GM23338 (cell line): ENCODE measurements at regions not wholly inside any gene's neighbourhood (a gene's known extent, or its start where the extent isn't known, plus 50 kb on each side); places are given as distances from the start of the nearest gene placed in this dataset.
A peak's percentile ranks its signal among the peaks of the same experiment; 100 is the strongest.

Source experiments
- ATAC-seq: fragments of 200-7000 bp; cut with Tn5 transposase; 3 replicates; pipeline ENCODE4 v1.9.1; 2020
- DNase-seq: peaks from one replicate; pipeline ENCODE4 v3.0.0-alpha.2; 2015; ENCODE audit warnings: low spot score
- H2AFZ ChIP-seq: fragments of 200-600 bp; sonication (generic); 2 replicates; pipeline ENCODE4 v1.8.0; 2016; ENCODE audit warnings: antibody characterized with exemption, mild to moderate bottlenecking, moderate library complexity
- H3F3A ChIP-seq: fragments of 200-600 bp; sonication (generic); replicated peaks from 2 replicates; pipeline ENCODE4 v1.8.0; 2017; ENCODE audit warnings: antibody characterized with exemption, mixed run types, low read depth
- H3K27ac ChIP-seq: fragments of 200-600 bp; sonication (generic); 2 replicates; pipeline ENCODE4 v1.6.1; 2016; ENCODE audit warnings: low read depth
- H3K27me3 ChIP-seq: fragments of 200-600 bp; sonication (generic); 2 replicates; pipeline ENCODE4 v1.8.0; 2016; ENCODE audit warnings: mild to moderate bottlenecking, mixed run types, moderate library complexity; ENCODE audit not compliant: insufficient read depth
- H3K36me3 ChIP-seq: fragments of 200-600 bp; sonication (generic); 2 replicates; pipeline ENCODE4 v1.8.0; 2016; ENCODE audit warnings: mild to moderate bottlenecking; ENCODE audit not compliant: insufficient read depth
- H3K4me1 ChIP-seq: fragments of 200-600 bp; sonication (generic); 2 replicates; pipeline ENCODE4 v1.8.0; 2016; ENCODE audit warnings: mild to moderate bottlenecking, moderate library complexity; ENCODE audit not compliant: insufficient read depth
- H3K4me2 ChIP-seq: fragments of 200-600 bp; sonication (generic); 2 replicates; pipeline ENCODE4 v1.7.1; 2017; ENCODE audit warnings: mixed run types
- H3K4me3 ChIP-seq: fragments of 200-600 bp; sonication (generic); 2 replicates; pipeline ENCODE4 v1.6.1; 2016; ENCODE audit warnings: mixed run types
- H3K79me2 ChIP-seq: fragments of 200-600 bp; sonication (generic); replicated peaks from 2 replicates; pipeline ENCODE4 v1.8.0; 2017; ENCODE audit warnings: mild to moderate bottlenecking; ENCODE audit not compliant: insufficient read depth
- H3K9me2 ChIP-seq: fragments of 200-600 bp; sonication (generic); 2 replicates; pipeline ENCODE4 v1.8.0; 2017; ENCODE audit not compliant: insufficient read depth
- H4K20me1 ChIP-seq: fragments of 200-600 bp; sonication (generic); replicated peaks from 2 replicates; pipeline ENCODE4 v1.8.0; 2017; ENCODE audit warnings: mild to moderate bottlenecking; ENCODE audit not compliant: insufficient read depth
- H3K27ac Mint-ChIP-seq: 2 replicates; pipeline ENCODE4 v1.8.0; 2020; ENCODE audit warnings: inconsistent platforms, mild to moderate bottlenecking, moderate library complexity, mixed read lengths
- H3K27me3 Mint-ChIP-seq: 3 replicates; pipeline ENCODE4 v1.8.0; 2022; ENCODE audit warnings: low read depth, mild to moderate bottlenecking, moderate library complexity, mixed read lengths, inconsistent platforms; ENCODE audit not compliant: insufficient read depth, poor library complexity
- H3K36me3 Mint-ChIP-seq: 3 replicates; pipeline ENCODE4 v1.8.0; 2021; ENCODE audit warnings: low read depth, mild to moderate bottlenecking, inconsistent platforms, moderate library complexity, mixed read lengths
- H3K4me1 Mint-ChIP-seq: 3 replicates; pipeline ENCODE4 v1.8.0; 2020; ENCODE audit warnings: mild to moderate bottlenecking, inconsistent platforms, mixed read lengths
- H3K4me3 Mint-ChIP-seq: 3 replicates; pipeline ENCODE4 v1.8.0; 2021; ENCODE audit warnings: moderate library complexity, mild to moderate bottlenecking, inconsistent platforms, mixed read lengths
- H3K9me3 Mint-ChIP-seq: 3 replicates; pipeline ENCODE4 v1.8.0; 2020; ENCODE audit warnings: moderate library complexity, mild to moderate bottlenecking, inconsistent platforms, mixed read lengths
- CREB1 ChIP-seq: fragments of 250-450 bp; sonication (Bioruptor Pico); IDR thresholded peaks from 2 replicates; pipeline ENCODE4 v1.5.0; 2020; ENCODE audit warnings: low read depth, mild to moderate bottlenecking, moderate library complexity
- EZH2 ChIP-seq: fragments of 200-600 bp; sonication (generic); IDR thresholded peaks from one replicate; pipeline ENCODE4 v1.8.0; 2017; ENCODE audit warnings: antibody characterized with exemption, mild to moderate bottlenecking, low read depth; ENCODE audit not compliant: unreplicated experiment
- EZH2phosphoT487 ChIP-seq: fragments of 200-600 bp; sonication (generic); IDR thresholded peaks from one replicate; pipeline ENCODE4 v1.8.1; 2018; ENCODE audit warnings: antibody characterized with exemption; ENCODE audit not compliant: unreplicated experiment
- POLR2AphosphoS5 ChIP-seq: IDR thresholded peaks from 2 replicates; pipeline ENCODE4 v1.6.1; 2016; ENCODE audit warnings: antibody characterized with exemption, low read depth
- ZNF114 ChIP-seq: fragments of 250-450 bp; sonication (Bioruptor Pico); IDR thresholded peaks from 2 replicates; pipeline ENCODE4 v1.5.0; 2020; ENCODE audit warnings: mild to moderate bottlenecking, moderate library complexity
- TF ChIP-seq, protein P1 (sequence below): fragments of 250-450 bp; sonication (Bioruptor Pico); IDR thresholded peaks from 2 replicates; pipeline ENCODE4 v1.5.0; 2020; ENCODE audit warnings: mild to moderate bottlenecking, moderate library complexity
- TF ChIP-seq, protein P2 (sequence below): IDR thresholded peaks from one replicate; pipeline ENCODE4 v1.6.1; 2018; ENCODE audit warnings: antibody characterized with exemption; ENCODE audit not compliant: unreplicated experiment
- TF ChIP-seq, protein P3 (sequence below), 2 experiments: fragments of 200-600 bp in 1 of 2; sonication (generic) in 1 of 2; conservative IDR thresholded peaks; 2 replicates each; pipeline versions ENCODE4 v1.5.1 to v1.6.1; 2016 to 2017; ENCODE audit warnings: antibody characterized with exemption in 2 of 2, low read depth in 2 of 2, mild to moderate bottlenecking in 2 of 2, moderate library complexity in 1 of 2
- TF ChIP-seq, protein P4 (sequence below): IDR thresholded peaks from 2 replicates; pipeline ENCODE4 v1.6.1; 2016; ENCODE audit warnings: antibody characterized with exemption

DNA sequence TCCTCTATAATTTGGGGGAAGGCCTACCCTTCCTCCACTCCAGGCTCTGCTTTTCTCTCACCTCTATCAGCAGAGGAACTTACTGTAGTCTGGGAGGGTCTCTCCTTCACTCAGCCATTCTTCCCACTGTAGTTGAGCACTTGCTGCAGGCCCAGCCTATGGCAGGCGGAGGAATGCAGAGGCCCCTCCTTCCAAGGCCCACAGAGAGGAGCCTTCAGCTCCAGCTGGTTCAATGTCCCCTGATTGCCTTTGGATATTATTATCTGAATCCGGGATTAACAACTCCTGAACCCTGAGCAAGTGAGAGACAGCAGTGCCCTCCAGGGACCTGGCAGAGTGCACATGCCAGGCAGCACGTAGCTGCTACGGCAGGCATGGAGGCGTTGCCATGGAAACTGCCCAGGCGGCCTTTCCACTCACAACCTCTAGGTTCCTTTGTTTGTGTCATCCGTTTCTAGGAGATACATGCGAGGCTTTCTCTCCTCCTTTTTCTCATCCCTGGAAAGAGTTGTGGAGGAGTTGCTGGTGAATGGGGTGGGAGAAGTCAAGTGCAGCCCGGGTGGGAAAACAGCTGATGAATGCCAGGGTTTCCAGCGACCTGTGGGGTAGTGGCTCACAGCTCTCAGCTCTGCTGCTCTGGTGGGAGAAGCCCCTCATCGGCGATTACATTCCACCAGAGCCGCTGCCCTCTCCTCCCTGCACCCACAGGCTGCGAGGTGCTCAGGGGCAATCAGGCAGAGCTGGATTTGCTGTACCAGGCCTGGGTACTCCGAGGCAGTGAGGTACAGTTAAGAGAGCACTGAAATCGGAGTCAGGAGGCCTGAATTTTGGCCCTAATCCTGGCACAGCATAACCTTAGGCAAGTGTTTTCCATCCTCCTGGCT is 55.3 kb upstream of the HK2 start (continued):
- TF ChIP-seq, protein P1, sequence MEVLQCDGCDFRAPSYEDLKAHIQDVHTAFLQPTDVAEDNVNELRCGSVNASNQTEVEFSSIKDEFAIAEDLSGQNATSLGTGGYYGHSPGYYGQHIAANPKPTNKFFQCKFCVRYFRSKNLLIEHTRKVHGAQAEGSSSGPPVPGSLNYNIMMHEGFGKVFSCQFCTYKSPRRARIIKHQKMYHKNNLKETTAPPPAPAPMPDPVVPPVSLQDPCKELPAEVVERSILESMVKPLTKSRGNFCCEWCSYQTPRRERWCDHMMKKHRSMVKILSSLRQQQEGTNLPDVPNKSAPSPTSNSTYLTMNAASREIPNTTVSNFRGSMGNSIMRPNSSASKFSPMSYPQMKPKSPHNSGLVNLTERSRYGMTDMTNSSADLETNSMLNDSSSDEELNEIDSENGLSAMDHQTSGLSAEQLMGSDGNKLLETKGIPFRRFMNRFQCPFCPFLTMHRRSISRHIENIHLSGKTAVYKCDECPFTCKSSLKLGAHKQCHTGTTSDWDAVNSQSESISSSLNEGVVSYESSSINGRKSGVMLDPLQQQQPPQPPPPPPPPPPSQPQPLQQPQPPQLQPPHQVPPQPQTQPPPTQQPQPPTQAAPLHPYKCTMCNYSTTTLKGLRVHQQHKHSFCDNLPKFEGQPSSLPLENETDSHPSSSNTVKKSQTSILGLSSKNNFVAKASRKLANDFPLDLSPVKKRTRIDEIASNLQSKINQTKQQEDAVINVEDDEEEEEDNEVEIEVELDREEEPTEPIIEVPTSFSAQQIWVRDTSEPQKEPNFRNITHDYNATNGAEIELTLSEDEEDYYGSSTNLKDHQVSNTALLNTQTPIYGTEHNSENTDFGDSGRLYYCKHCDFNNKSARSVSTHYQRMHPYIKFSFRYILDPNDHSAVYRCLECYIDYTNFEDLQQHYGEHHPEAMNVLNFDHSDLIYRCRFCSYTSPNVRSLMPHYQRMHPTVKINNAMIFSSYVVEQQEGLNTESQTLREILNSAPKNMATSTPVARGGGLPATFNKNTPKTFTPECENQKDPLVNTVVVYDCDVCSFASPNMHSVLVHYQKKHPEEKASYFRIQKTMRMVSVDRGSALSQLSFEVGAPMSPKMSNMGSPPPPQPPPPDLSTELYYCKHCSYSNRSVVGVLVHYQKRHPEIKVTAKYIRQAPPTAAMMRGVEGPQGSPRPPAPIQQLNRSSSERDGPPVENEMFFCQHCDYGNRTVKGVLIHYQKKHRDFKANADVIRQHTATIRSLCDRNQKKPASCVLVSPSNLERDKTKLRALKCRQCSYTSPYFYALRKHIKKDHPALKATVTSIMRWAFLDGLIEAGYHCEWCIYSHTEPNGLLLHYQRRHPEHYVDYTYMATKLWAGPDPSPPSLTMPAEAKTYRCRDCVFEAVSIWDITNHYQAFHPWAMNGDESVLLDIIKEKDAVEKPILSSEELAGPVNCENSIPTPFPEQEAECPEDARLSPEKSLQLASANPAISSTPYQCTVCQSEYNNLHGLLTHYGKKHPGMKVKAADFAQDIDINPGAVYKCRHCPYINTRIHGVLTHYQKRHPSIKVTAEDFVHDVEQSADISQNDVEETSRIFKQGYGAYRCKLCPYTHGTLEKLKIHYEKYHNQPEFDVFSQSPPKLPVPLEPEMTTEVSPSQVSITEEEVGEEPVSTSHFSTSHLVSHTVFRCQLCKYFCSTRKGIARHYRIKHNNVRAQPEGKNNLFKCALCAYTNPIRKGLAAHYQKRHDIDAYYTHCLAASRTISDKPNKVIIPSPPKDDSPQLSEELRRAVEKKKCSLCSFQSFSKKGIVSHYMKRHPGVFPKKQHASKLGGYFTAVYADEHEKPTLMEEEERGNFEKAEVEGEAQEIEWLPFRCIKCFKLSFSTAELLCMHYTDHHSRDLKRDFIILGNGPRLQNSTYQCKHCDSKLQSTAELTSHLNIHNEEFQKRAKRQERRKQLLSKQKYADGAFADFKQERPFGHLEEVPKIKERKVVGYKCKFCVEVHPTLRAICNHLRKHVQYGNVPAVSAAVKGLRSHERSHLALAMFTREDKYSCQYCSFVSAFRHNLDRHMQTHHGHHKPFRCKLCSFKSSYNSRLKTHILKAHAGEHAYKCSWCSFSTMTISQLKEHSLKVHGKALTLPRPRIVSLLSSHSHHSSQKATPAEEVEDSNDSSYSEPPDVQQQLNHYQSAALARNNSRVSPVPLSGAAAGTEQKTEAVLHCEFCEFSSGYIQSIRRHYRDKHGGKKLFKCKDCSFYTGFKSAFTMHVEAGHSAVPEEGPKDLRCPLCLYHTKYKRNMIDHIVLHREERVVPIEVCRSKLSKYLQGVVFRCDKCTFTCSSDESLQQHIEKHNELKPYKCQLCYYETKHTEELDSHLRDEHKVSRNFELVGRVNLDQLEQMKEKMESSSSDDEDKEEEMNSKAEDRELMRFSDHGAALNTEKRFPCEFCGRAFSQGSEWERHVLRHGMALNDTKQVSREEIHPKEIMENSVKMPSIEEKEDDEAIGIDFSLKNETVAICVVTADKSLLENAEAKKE (CRISPR knock-in tag) = no peak
- TF ChIP-seq EZH2 = no peak
- TF ChIP-seq, protein P2, sequence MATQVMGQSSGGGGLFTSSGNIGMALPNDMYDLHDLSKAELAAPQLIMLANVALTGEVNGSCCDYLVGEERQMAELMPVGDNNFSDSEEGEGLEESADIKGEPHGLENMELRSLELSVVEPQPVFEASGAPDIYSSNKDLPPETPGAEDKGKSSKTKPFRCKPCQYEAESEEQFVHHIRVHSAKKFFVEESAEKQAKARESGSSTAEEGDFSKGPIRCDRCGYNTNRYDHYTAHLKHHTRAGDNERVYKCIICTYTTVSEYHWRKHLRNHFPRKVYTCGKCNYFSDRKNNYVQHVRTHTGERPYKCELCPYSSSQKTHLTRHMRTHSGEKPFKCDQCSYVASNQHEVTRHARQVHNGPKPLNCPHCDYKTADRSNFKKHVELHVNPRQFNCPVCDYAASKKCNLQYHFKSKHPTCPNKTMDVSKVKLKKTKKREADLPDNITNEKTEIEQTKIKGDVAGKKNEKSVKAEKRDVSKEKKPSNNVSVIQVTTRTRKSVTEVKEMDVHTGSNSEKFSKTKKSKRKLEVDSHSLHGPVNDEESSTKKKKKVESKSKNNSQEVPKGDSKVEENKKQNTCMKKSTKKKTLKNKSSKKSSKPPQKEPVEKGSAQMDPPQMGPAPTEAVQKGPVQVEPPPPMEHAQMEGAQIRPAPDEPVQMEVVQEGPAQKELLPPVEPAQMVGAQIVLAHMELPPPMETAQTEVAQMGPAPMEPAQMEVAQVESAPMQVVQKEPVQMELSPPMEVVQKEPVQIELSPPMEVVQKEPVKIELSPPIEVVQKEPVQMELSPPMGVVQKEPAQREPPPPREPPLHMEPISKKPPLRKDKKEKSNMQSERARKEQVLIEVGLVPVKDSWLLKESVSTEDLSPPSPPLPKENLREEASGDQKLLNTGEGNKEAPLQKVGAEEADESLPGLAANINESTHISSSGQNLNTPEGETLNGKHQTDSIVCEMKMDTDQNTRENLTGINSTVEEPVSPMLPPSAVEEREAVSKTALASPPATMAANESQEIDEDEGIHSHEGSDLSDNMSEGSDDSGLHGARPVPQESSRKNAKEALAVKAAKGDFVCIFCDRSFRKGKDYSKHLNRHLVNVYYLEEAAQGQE = no peak

DNA sequence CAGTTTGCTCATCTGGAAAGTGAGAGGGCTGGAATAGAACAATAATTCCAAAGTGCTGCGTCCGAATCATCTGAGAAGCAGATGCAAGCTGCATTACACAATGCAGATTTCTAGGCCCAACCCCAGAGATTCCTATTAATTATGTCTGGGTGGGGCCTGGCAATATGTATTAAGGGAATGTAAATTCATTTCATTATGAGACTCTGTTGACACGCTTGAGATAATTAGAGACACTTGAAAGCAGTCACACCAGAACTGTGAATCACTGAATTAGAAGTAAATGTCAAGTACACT is 54.7 kb upstream of the HK2 start:
- no peak overlapping the region for H3K27ac ChIP-seq
- H3K9me3 Mint-ChIP-seq = no peaks in the 10 kb centered on the region
- peaks cover 16% of the 10 kb centered on the region for H3K4me1 Mint-ChIP-seq
- H3K27me3 Mint-ChIP-seq = peaks cover 5% of the 10 kb centered on the region
- H3K4me1 ChIP-seq = peaks cover 8% of the 10 kb centered on the region
- H3K36me3 ChIP-seq = no peaks in the 10 kb centered on the region
- no peaks in the 10 kb centered on the region for H3K79me2 ChIP-seq
- no peak overlapping the region for H3K4me3 ChIP-seq
- DNase-seq (no peak), ATAC-seq (no peak)
- H4K20me1 ChIP-seq = no peaks in the 10 kb centered on the region
- H2AFZ ChIP-seq = peak overlapping the region; percentile 91; the same call in 1 of the 2 replicates
- H3K36me3 Mint-ChIP-seq = no peaks in the 10 kb centered on the region; the same call in 2 of the 3 replicates
- no peaks in the 10 kb centered on the region for H3K9me2 ChIP-seq
- H3K27ac Mint-ChIP-seq = no peak overlapping the region
- H3K4me3 Mint-ChIP-seq = no peak overlapping the region
- H3F3A ChIP-seq = no peaks in the 10 kb centered on the region
- H3K4me2 ChIP-seq = no peak overlapping the region
- no peaks in the 10 kb centered on the region for H3K27me3 ChIP-seq
- TF ChIP-seq EZH2phosphoT487 (no peak), EZH2 (no peak), POLR2AphosphoS5 (no peak), CREB1 (no peak), ZNF114 (CRISPR knock-in tag) (no peak)
- TF ChIP-seq, protein P3, sequence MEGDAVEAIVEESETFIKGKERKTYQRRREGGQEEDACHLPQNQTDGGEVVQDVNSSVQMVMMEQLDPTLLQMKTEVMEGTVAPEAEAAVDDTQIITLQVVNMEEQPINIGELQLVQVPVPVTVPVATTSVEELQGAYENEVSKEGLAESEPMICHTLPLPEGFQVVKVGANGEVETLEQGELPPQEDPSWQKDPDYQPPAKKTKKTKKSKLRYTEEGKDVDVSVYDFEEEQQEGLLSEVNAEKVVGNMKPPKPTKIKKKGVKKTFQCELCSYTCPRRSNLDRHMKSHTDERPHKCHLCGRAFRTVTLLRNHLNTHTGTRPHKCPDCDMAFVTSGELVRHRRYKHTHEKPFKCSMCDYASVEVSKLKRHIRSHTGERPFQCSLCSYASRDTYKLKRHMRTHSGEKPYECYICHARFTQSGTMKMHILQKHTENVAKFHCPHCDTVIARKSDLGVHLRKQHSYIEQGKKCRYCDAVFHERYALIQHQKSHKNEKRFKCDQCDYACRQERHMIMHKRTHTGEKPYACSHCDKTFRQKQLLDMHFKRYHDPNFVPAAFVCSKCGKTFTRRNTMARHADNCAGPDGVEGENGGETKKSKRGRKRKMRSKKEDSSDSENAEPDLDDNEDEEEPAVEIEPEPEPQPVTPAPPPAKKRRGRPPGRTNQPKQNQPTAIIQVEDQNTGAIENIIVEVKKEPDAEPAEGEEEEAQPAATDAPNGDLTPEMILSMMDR (conservative IDR thresholded peaks at IDR 0.05; ENCODE audit: low read depth in 2 of 2) = no peak
- TF ChIP-seq, protein P4, sequence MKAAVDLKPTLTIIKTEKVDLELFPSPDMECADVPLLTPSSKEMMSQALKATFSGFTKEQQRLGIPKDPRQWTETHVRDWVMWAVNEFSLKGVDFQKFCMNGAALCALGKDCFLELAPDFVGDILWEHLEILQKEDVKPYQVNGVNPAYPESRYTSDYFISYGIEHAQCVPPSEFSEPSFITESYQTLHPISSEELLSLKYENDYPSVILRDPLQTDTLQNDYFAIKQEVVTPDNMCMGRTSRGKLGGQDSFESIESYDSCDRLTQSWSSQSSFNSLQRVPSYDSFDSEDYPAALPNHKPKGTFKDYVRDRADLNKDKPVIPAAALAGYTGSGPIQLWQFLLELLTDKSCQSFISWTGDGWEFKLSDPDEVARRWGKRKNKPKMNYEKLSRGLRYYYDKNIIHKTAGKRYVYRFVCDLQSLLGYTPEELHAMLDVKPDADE = no peak
